Liver (tissue), 3 donors: ENCODE measurements at regions not wholly inside any gene's neighbourhood (a gene's known extent, or its start where the extent isn't known, plus 50 kb on each side); places are given as distances from the start of the nearest gene placed in this dataset.

Source experiments
- CTCF ChIP-seq: fragments of 150-350 bp; IDR thresholded peaks from 2 replicates; pipeline ENCODE4 v1.5.1; 2017; ENCODE audit warnings: improper control_type of control experiment, low read depth, low read length; ENCODE audit not compliant: missing input control
- FOXA2 ChIP-seq: IDR thresholded peaks from 2 replicates; pipeline ENCODE4 v1.6.1; 2016; ENCODE audit warnings: antibody characterized with exemption
- HNF4G ChIP-seq: IDR thresholded peaks from 2 replicates; pipeline ENCODE4 v1.6.1; 2016; ENCODE audit warnings: antibody characterized with exemption
- JUND ChIP-seq, 2 donors: IDR thresholded peaks; 2 replicates each; pipeline ENCODE4 v1.6.1; 2016; ENCODE audit warnings: antibody characterized with exemption in 2 of 2
- MAX ChIP-seq: IDR thresholded peaks from 2 replicates; pipeline ENCODE4 v1.6.1; 2016; ENCODE audit warnings: antibody characterized with exemption
- REST ChIP-seq: IDR thresholded peaks from 2 replicates; pipeline ENCODE4 v1.6.1; 2016; ENCODE audit warnings: antibody characterized with exemption, mild to moderate bottlenecking
- SP1 ChIP-seq: IDR thresholded peaks from 2 replicates; pipeline ENCODE4 v1.6.1; 2018; ENCODE audit warnings: antibody characterized with exemption, mild to moderate bottlenecking
- TAF1 ChIP-seq: conservative IDR thresholded peaks from 2 replicates; pipeline ENCODE4 v1.6.1; 2016; ENCODE audit warnings: antibody characterized with exemption, mild to moderate bottlenecking
- ZBTB33 ChIP-seq: IDR thresholded peaks from 2 replicates; pipeline ENCODE4 v1.6.1; 2016; ENCODE audit warnings: antibody characterized with exemption
- donor health status: healthy.
- donor health status: healthy.

- TF ChIP-seq CTCF: no peak
- TF ChIP-seq HNF4G: no peak
- TF ChIP-seq FOXA2: no peak
- no peak for TF ChIP-seq ZBTB33
- TF ChIP-seq JUND (IDR thresholded peaks at IDR 0.05): no peak
- no peak for TF ChIP-seq MAX
- TF ChIP-seq SP1: no peak
- no peak for TF ChIP-seq REST
- TF ChIP-seq TAF1: no peak
These were observed 59.1 kb upstream of the TMC1 start for GRCh38 chr9:72462340-72462739.
